Transverse colon (tissue), 4 donors: ENCODE measurements at regions not wholly inside any gene's neighbourhood (a gene's known extent, or its start where the extent isn't known, plus 50 kb on each side); places are given as distances from the start of the nearest gene placed in this dataset.

Source experiments
- CTCF ChIP-seq, 5 experiments: fragments of 200-600 bp in 3 of 5; fragments of 450-650 bp in 2 of 5; sonication (generic) in 3 of 5; IDR thresholded peaks; 1 replicate in 2 of 5; 2 replicates in 3 of 5; pipeline ENCODE4 v1.5.1; 2016 to 2017; ENCODE audit warnings: antibody characterized with exemption in 5 of 5, inconsistent platforms in 3 of 5, mild to moderate bottlenecking in 2 of 5, moderate library complexity in 1 of 5
- EP300 ChIP-seq: sonication (generic); formaldehyde crosslinking; IDR thresholded peaks from one replicate; pipeline ENCODE4 v1.6.1; 2017; ENCODE audit warnings: antibody characterized with exemption, low read depth
- POLR2A ChIP-seq: fragments of 450-650 bp; IDR thresholded peaks from one replicate; pipeline ENCODE4 v1.6.1; 2016; ENCODE audit warnings: antibody characterized with exemption, mild to moderate bottlenecking, moderate library complexity
- POLR2AphosphoS5 ChIP-seq, 3 donors: sonication (generic); formaldehyde crosslinking; IDR thresholded peaks; one replicate each; pipeline ENCODE4 v1.6.1; 2016; ENCODE audit warnings: antibody characterized with exemption in 3 of 3

DNA sequence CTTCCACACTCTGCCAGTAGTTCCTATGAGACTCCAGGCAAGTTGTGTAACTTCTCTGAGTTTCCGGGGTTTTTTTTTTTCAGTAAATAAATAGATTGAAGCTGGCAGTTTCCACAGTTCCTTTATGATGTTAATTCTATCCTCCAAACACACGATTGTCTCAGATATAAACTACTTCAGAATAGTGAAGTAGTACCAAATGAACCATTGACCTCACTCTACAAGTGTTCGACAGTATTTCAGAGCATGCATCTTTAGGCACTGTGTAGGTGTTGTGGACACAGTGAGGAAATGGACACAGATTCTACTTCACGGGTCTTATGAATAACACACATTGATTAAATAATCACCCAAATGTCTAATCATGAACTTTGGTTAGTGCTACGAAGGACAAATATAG, 136.1 kb upstream of the IGSF10 start:
- TF ChIP-seq CTCF (IDR thresholded peaks at IDR 0.05) (no peak), EP300 (no peak), POLR2A (no peak), POLR2AphosphoS5 (IDR thresholded peaks at IDR 0.05) (no peak)
